Prostate gland (tissue), 2 donors: ENCODE measurements at regions not wholly inside any gene's neighbourhood (a gene's known extent, or its start where the extent isn't known, plus 50 kb on each side); places are given as distances from the start of the nearest gene placed in this dataset.

Experiments
- POLR2A ChIP-seq: fragments of 450-650 bp; IDR thresholded peaks from one replicate; pipeline ENCODE4 v1.6.1; 2016; ENCODE audit warnings: antibody characterized with exemption, mild to moderate bottlenecking
- TF ChIP-seq, protein P1 (sequence below), 4 experiments: fragments of 200-600 bp in 2 of 4; fragments of 450-650 bp in 2 of 4; sonication (generic) in 2 of 4; IDR thresholded peaks; 1 replicate in 3 of 4; 2 replicates in 1 of 4; pipeline ENCODE4 v1.5.1; 2016 to 2019; ENCODE audit warnings: antibody characterized with exemption in 4 of 4, mild to moderate bottlenecking in 2 of 4, moderate library complexity in 2 of 4

DNA sequence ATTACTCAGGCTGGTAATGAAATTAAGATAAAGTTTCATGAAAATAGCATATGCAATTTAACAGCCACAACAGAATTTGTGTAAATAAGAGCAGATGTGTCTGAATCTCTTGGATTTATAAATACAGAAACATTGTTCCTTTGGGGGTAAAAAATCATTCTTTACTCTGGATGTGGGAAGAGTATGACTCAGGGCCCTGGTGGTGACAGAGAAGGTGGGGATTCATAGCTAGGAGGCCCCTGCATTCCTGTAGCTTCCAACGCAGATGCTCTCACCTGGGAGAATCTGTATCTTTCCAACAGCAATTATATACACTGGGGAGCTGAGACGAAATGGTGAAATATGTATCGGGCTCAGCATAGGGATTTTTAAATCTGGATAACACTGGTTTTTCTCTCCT, 167.6 kb upstream of the CADPS start:
- TF ChIP-seq POLR2A = no peak
- TF ChIP-seq, protein P1, sequence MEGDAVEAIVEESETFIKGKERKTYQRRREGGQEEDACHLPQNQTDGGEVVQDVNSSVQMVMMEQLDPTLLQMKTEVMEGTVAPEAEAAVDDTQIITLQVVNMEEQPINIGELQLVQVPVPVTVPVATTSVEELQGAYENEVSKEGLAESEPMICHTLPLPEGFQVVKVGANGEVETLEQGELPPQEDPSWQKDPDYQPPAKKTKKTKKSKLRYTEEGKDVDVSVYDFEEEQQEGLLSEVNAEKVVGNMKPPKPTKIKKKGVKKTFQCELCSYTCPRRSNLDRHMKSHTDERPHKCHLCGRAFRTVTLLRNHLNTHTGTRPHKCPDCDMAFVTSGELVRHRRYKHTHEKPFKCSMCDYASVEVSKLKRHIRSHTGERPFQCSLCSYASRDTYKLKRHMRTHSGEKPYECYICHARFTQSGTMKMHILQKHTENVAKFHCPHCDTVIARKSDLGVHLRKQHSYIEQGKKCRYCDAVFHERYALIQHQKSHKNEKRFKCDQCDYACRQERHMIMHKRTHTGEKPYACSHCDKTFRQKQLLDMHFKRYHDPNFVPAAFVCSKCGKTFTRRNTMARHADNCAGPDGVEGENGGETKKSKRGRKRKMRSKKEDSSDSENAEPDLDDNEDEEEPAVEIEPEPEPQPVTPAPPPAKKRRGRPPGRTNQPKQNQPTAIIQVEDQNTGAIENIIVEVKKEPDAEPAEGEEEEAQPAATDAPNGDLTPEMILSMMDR (IDR thresholded peaks at IDR 0.05) = no peak
